ENCODE measurements at regions not wholly inside any gene's neighbourhood (a gene's known extent, or its start where the extent isn't known, plus 50 kb on each side); places are given as distances from the start of the nearest gene placed in this dataset.

DNA sequence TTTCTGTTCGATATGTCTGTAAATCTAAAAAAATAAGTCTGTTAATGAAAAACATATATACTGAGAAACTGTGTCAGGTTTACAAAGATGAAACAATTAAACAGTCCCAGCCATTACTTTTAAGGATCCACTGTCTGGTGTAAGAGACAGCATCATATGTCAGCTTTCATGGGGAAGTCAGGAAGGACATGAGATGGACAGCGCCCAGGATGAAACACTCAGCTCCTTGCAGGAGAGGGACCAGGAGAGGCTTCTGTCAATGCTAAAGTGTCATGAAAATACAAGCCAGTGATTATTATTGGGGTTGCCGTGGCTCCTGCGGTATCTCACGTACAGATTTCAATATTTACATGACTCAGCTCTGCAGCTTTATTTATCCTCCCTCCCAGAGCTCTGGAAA is 1524.6 kb downstream of the TBC1D22A start:
- H3K4me3 ChIP-seq (ENCODE audit: severe bottlenecking): no peak overlapping the region
- DNase-seq (ENCODE audit: low spot score) (no peak), ATAC-seq (ENCODE audit: low read depth) (no peak)
- TF ChIP-seq, protein P1, sequence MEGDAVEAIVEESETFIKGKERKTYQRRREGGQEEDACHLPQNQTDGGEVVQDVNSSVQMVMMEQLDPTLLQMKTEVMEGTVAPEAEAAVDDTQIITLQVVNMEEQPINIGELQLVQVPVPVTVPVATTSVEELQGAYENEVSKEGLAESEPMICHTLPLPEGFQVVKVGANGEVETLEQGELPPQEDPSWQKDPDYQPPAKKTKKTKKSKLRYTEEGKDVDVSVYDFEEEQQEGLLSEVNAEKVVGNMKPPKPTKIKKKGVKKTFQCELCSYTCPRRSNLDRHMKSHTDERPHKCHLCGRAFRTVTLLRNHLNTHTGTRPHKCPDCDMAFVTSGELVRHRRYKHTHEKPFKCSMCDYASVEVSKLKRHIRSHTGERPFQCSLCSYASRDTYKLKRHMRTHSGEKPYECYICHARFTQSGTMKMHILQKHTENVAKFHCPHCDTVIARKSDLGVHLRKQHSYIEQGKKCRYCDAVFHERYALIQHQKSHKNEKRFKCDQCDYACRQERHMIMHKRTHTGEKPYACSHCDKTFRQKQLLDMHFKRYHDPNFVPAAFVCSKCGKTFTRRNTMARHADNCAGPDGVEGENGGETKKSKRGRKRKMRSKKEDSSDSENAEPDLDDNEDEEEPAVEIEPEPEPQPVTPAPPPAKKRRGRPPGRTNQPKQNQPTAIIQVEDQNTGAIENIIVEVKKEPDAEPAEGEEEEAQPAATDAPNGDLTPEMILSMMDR (IDR thresholded peaks at IDR 0.05; ENCODE audit: poor library complexity, severe bottlenecking): no peak
- H3K36me3 ChIP-seq (ENCODE audit: low read depth): no peaks in the 10 kb centered on the region
- H3K4me1 ChIP-seq (ENCODE audit: insufficient read depth, poor library complexity, severe bottlenecking): no peaks in the 10 kb centered on the region
- H3K9me3 ChIP-seq (ENCODE audit: severe bottlenecking): no peaks in the 10 kb centered on the region
- no peak overlapping the region for H3K27ac ChIP-seq (ENCODE audit: poor library complexity, severe bottlenecking)
- H3K27me3 ChIP-seq (ENCODE audit: insufficient read depth, poor library complexity, severe bottlenecking): peaks cover 5% of the 10 kb centered on the region

DNA sequence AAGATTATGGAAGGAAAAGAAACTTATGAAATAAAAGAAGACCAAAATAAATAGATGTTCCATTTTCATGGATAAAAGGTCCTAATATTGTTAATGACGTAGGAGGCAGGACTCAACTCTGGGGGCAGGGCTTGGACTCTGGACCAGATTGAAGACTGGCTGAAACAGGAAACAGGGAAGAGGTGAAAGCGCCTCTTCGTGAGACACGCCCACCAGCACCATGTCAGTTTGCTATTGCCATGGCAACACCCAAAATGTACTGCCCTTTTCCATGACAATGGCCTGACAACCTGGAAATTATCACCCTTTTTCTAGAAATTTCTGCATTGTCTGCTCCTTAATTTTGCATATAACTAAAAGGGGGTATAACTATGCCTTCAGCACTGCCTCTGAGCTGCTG is 1522.2 kb downstream of the TBC1D22A start:
- no peak overlapping the region for H3K4me3 ChIP-seq (ENCODE audit: severe bottlenecking)
- TF ChIP-seq, protein P1 (IDR thresholded peaks at IDR 0.05; ENCODE audit: poor library complexity, severe bottlenecking): no peak

DNA sequence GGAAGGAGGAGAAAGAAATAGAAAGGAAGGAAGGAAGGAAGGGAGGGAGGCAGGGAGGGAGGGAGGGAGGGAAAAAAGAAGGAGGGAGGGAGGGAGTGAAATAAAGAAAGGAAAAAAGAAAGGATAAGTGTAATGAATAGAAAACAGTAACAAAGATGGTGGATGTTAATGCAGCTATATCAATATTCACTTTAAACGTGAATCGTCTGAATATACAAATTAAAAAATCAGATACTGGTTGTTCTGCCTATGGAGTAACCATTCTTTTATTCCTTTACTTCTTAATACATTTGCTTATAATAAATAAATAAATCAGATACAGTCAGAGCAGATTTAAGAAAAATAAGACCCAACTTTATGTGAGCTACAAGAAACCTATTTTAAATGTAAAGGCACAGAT is 1520.4 kb downstream of the TBC1D22A start:
- TF ChIP-seq, protein P1 (IDR thresholded peaks at IDR 0.05; ENCODE audit: poor library complexity, severe bottlenecking): no peak
- Histone ChIP-seq H3K27ac (ENCODE audit: poor library complexity, severe bottlenecking) (no peak overlapping the region), H3K4me1 (ENCODE audit: insufficient read depth, poor library complexity, severe bottlenecking) (no peaks in the 10 kb centered on the region), H3K4me3 (ENCODE audit: severe bottlenecking) (no peak overlapping the region), H3K9me3 (ENCODE audit: severe bottlenecking) (no peaks in the 10 kb centered on the region), H3K36me3 (ENCODE audit: low read depth) (no peaks in the 10 kb centered on the region), H3K27me3 (ENCODE audit: insufficient read depth, poor library complexity, severe bottlenecking) (peaks cover 12% of the 10 kb centered on the region)
- no peak for ATAC-seq (ENCODE audit: low read depth)
- no peak for DNase-seq (ENCODE audit: low spot score)

More for the DNA sequence above, 1522.2 kb downstream of the TBC1D22A start:
- DNase-seq (ENCODE audit: low spot score): no peak
- Histone ChIP-seq H3K27me3 (ENCODE audit: insufficient read depth, poor library complexity, severe bottlenecking) (peaks cover 7% of the 10 kb centered on the region), H3K4me1 (ENCODE audit: insufficient read depth, poor library complexity, severe bottlenecking) (no peaks in the 10 kb centered on the region), H3K27ac (ENCODE audit: poor library complexity, severe bottlenecking) (no peak overlapping the region), H3K36me3 (ENCODE audit: low read depth) (no peaks in the 10 kb centered on the region), H3K9me3 (ENCODE audit: severe bottlenecking) (no peaks in the 10 kb centered on the region)
- no peak for ATAC-seq (ENCODE audit: low read depth)

GRCh38 chr22:48279461-48279756 is 1517.0 kb downstream of the TBC1D22A start:
- ATAC-seq (ENCODE audit: low read depth): no peak
- DNase-seq (ENCODE audit: low spot score): no peak
- no peak overlapping the region for H3K4me3 ChIP-seq (ENCODE audit: severe bottlenecking)
- H3K36me3 ChIP-seq (ENCODE audit: low read depth): no peaks in the 10 kb centered on the region
- no peak overlapping the region for H3K27ac ChIP-seq (ENCODE audit: poor library complexity, severe bottlenecking)
- peaks cover 7% of the 10 kb centered on the region for H3K27me3 ChIP-seq (ENCODE audit: insufficient read depth, poor library complexity, severe bottlenecking)
- H3K9me3 ChIP-seq (ENCODE audit: severe bottlenecking): no peaks in the 10 kb centered on the region
- no peaks in the 10 kb centered on the region for H3K4me1 ChIP-seq (ENCODE audit: insufficient read depth, poor library complexity, severe bottlenecking)
- TF ChIP-seq, protein P1 (IDR thresholded peaks at IDR 0.05; ENCODE audit: poor library complexity, severe bottlenecking): no peak

GRCh38 chr22:48278620-48279460 is 1516.4 kb downstream of the TBC1D22A start:
- TF ChIP-seq, protein P1 (IDR thresholded peaks at IDR 0.05; ENCODE audit: poor library complexity, severe bottlenecking): no peak
- Histone ChIP-seq H3K27ac (ENCODE audit: poor library complexity, severe bottlenecking) (no peak overlapping the region), H3K9me3 (ENCODE audit: severe bottlenecking) (no peaks in the 10 kb centered on the region), H3K36me3 (ENCODE audit: low read depth) (no peaks in the 10 kb centered on the region), H3K27me3 (ENCODE audit: insufficient read depth, poor library complexity, severe bottlenecking) (peaks cover 7% of the 10 kb centered on the region), H3K4me3 (ENCODE audit: severe bottlenecking) (no peak overlapping the region), H3K4me1 (ENCODE audit: insufficient read depth, poor library complexity, severe bottlenecking) (no peaks in the 10 kb centered on the region)
- ATAC-seq (ENCODE audit: low read depth): no peak
- DNase-seq (ENCODE audit: low spot score): no peak
